ENCODE measurements at regions not wholly inside any gene's neighbourhood (a gene's known extent, or its start where the extent isn't known, plus 50 kb on each side); places are given as distances from the start of the nearest gene placed in this dataset.

- TF ChIP-seq CTCF (optimal IDR thresholded peaks at IDR 0.05 in 1 of 3, IDR thresholded peaks at IDR 0.05 in 1 of 3, conservative IDR thresholded peaks at IDR 0.05 in 1 of 3; ENCODE audit: extremely low read depth in 1 of 3, insufficient read depth in 2 of 3, low read length in 3 of 3) (no peak), EZH2 (IDR thresholded peaks at IDR 0.05; ENCODE audit: low read length) (no peak)
Observed at GRCh38 chr9:108225149-108225800, 630.5 kb downstream of the ACTL7B start.

Measured in keratinocyte (primary cell).